ENCODE measurements at regions not wholly inside any gene's neighbourhood (a gene's known extent, or its start where the extent isn't known, plus 50 kb on each side); places are given as distances from the start of the nearest gene placed in this dataset.

DNA sequence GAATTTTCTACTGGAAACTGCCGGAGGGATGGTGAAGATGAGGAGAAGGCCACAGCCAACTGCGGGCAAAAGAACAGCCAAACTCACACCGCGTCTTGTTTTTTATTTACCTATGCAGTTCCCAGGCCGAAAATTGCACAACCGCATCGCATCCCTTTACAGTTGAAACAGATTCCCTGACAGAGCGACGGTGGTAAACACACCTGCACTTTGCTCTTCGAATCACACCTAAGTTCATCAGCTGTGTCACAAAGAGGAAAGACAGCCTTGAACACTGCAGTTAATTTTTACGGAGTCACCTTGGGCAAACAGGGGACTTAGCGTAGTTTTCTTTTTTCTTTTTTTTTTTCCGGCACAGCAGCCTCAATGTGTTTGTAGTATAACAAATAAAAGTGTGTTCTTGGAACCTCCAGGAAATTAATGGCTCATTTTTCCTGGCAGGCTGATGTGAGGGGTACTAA is 272.0 kb upstream of the DIO3 start (continued):
- TF ChIP-seq RBM39 (IDR thresholded peaks at IDR 0.05; ENCODE audit: low read depth, low read length, poor library complexity, severe bottlenecking), result no peak
- no peak for TF ChIP-seq THAP7 (CRISPR knock-in tag; IDR thresholded peaks at IDR 0.05)
- TF ChIP-seq BORCS8-MEF2B (CRISPR knock-in tag; IDR thresholded peaks at IDR 0.05), result 0 out of 2 replicates have a peak, but pooled peaks have one; percentile 2
- no peak for TF ChIP-seq NCOA1 (CRISPR knock-in tag; IDR thresholded peaks at IDR 0.05)
- TF ChIP-seq BHLHE40 (IDR thresholded peaks at IDR 0.05; ENCODE audit: low read length), result peak; percentile 74
- TF ChIP-seq DR1 (CRISPR knock-in tag; IDR thresholded peaks at IDR 0.05), result no peak
- peak; percentile 97 for TF ChIP-seq ZNF503 (CRISPR knock-in tag; IDR thresholded peaks at IDR 0.05)
- TF ChIP-seq NR3C1 (CRISPR knock-in tag; IDR thresholded peaks at IDR 0.05), result no peak
- peak; percentile 94 for TF ChIP-seq PAXIP1 (CRISPR knock-in tag; conservative IDR thresholded peaks at IDR 0.05)
- TF ChIP-seq, protein P1, sequence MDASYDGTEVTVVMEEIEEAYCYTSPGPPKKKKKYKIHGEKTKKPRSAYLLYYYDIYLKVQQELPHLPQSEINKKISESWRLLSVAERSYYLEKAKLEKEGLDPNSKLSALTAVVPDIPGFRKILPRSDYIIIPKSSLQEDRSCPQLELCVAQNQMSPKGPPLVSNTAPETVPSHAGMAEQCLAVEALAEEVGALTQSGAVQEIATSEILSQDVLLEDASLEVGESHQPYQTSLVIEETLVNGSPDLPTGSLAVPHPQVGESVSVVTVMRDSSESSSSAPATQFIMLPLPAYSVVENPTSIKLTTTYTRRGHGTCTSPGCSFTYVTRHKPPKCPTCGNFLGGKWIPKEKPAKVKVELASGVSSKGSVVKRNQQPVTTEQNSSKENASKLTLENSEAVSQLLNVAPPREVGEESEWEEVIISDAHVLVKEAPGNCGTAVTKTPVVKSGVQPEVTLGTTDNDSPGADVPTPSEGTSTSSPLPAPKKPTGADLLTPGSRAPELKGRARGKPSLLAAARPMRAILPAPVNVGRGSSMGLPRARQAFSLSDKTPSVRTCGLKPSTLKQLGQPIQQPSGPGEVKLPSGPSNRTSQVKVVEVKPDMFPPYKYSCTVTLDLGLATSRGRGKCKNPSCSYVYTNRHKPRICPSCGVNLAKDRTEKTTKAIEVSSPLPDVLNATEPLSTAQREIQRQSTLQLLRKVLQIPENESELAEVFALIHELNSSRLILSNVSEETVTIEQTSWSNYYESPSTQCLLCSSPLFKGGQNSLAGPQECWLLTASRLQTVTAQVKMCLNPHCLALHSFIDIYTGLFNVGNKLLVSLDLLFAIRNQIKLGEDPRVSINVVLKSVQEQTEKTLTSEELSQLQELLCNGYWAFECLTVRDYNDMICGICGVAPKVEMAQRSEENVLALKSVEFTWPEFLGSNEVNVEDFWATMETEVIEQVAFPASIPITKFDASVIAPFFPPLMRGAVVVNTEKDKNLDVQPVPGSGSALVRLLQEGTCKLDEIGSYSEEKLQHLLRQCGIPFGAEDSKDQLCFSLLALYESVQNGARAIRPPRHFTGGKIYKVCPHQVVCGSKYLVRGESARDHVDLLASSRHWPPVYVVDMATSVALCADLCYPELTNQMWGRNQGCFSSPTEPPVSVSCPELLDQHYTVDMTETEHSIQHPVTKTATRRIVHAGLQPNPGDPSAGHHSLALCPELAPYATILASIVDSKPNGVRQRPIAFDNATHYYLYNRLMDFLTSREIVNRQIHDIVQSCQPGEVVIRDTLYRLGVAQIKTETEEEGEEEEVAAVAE (CRISPR knock-in tag; IDR thresholded peaks at IDR 0.05; ENCODE audit: borderline replicate concordance), result peak; percentile 83
- TF ChIP-seq ZNF761 (CRISPR knock-in tag; conservative IDR thresholded peaks at IDR 0.05), result no peak
- TF ChIP-seq SOX13 (IDR thresholded peaks at IDR 0.05), result peak; percentile 89
- peak in 1 of 2 experiments; percentile 95; a peak in 2 of 4 replicates for TF ChIP-seq SOX13 (CRISPR knock-in tag; conservative IDR thresholded peaks at IDR 0.05 in 1 of 2, IDR thresholded peaks at IDR 0.05 in 1 of 2)
- no peak for TF ChIP-seq POLR2AphosphoS2 (IDR thresholded peaks at IDR 0.05; ENCODE audit: low read depth, low read length)
- TF ChIP-seq MZF1 (CRISPR knock-in tag; IDR thresholded peaks at IDR 0.05; ENCODE audit: borderline replicate concordance), result no peak
- TF ChIP-seq ZNF143 (CRISPR knock-in tag; IDR thresholded peaks at IDR 0.05), result no peak
- no peak for TF ChIP-seq SRY (CRISPR knock-in tag; IDR thresholded peaks at IDR 0.05)
- TF ChIP-seq NKX3-1 (CRISPR knock-in tag; IDR thresholded peaks at IDR 0.05), result peak; percentile 88
- TF ChIP-seq ZNF570 (CRISPR knock-in tag; IDR thresholded peaks at IDR 0.05; ENCODE audit: borderline replicate concordance), result no peak
- TF ChIP-seq KLF15 (CRISPR knock-in tag; IDR thresholded peaks at IDR 0.05; ENCODE audit: borderline replicate concordance), result no peak
- peak; percentile 78; the same call in 1 of the 2 replicates for TF ChIP-seq MAX (IDR thresholded peaks at IDR 0.05)
